HepG2 (cell line): ENCODE measurements at regions not wholly inside any gene's neighbourhood (a gene's known extent, or its start where the extent isn't known, plus 50 kb on each side); places are given as distances from the start of the nearest gene placed in this dataset.

Experiments used
- ATAC-seq: fragments of 200-7000 bp; cut with Tn5 transposase; 3 replicates; pipeline ENCODE4 v1.9.1; 2020; ENCODE audit warnings: mild to moderate bottlenecking, moderate library complexity
- BruUV-seq: library from RNA; stranded (reverse); fragments of 400-500 nt; replicated peaks from 2 replicates; lab custom pipeline; 2021; lab: Mats Ljungman, UMichigan
- CTCF ChIA-PET: fragments of 300-600 bp; formaldehyde crosslinking; extraction: SDS; loops from one replicate; lab custom pipeline; 2021; ENCODE audit warnings: low total read pairs, inconsistent platforms, low intra/inter-chr PET ratio; lab: Yijun Ruan, JAX
- POLR2A ChIA-PET: fragments of 350-600 bp; sonication (Branson Sonifier 250); formaldehyde crosslinking; loops from one replicate; lab custom pipeline; 2020; ENCODE audit warnings: antibody characterized with exemption, inconsistent platforms; lab: Yijun Ruan, JAX
- DNase-seq: peaks from one replicate; pipeline ENCODE4 v3.0.0-alpha.2; 2015; ENCODE audit warnings: low spot score
- FAIRE-seq: peaks from 3 replicates; lab custom pipeline; 2011; peaks lifted over from hg19 to GRCh38; lab: Jason Lieb, UNC
- H2AFZ ChIP-seq: one replicate; pipeline ENCODE4 v1.6.1; 2011; ENCODE audit warnings: low read length, inconsistent platforms
- H3K27ac ChIP-seq: fragments of 300-600 bp; 3 replicates; pipeline ENCODE4 v1.8.0; 2011; ENCODE audit warnings: mixed run types, mild to moderate bottlenecking, mixed read lengths, low read length, inconsistent platforms; ENCODE audit not compliant: insufficient read depth; ENCODE audit errors: extremely low read length
- H3K27me3 ChIP-seq, 2 experiments: fragments of 200-600 bp in 1 of 2; 2 replicates in 1 of 2; 3 replicates in 1 of 2; pipeline versions ENCODE4 v1.6.0 to v1.8.0; 2011; ENCODE audit warnings: low read length in 2 of 2, mild to moderate bottlenecking in 2 of 2, moderate library complexity in 2 of 2, inconsistent platforms in 1 of 2; ENCODE audit not compliant: insufficient read depth in 2 of 2, control insufficient read depth in 1 of 2
- H3K36me3 ChIP-seq, 2 experiments: fragments of 200-600 bp in 1 of 2; replicated peaks in 1 of 2; 2 replicates in 1 of 2; 3 replicates in 1 of 2; pipeline versions ENCODE4 v1.5.1 to v1.8.0; 2011; ENCODE audit warnings: low read length in 2 of 2, inconsistent platforms in 1 of 2; ENCODE audit not compliant: insufficient read depth in 2 of 2, control insufficient read depth in 1 of 2
- H3K4me1 ChIP-seq: 2 replicates; pipeline ENCODE4 v1.5.1; 2012; ENCODE audit warnings: low read length, inconsistent platforms; ENCODE audit not compliant: insufficient read depth
- H3K4me2 ChIP-seq: 2 replicates; pipeline ENCODE4 v1.6.0; 2011; ENCODE audit warnings: low read depth, low read length, inconsistent platforms
- H3K4me3 ChIP-seq, 3 experiments: fragments of 200-600 bp in 1 of 3; sonication (generic), shearing (Covaris generic) in 1 of 3; replicated peaks in 1 of 3; 2 replicates each; pipeline ENCODE4 v1.5.1; 2011 to 2016; ENCODE audit warnings: low read length in 3 of 3, inconsistent platforms in 2 of 3, low read depth in 2 of 3, mild to moderate bottlenecking in 2 of 3, control low read depth in 1 of 3, mixed read lengths in 1 of 3; ENCODE audit not compliant: insufficient read depth in 1 of 3
- H3K79me2 ChIP-seq: one replicate; pipeline ENCODE4 v1.6.1; 2011; ENCODE audit warnings: low read length, inconsistent platforms; ENCODE audit not compliant: insufficient read depth
- H3K9ac ChIP-seq: 2 replicates; pipeline ENCODE4 v1.6.0; 2011; ENCODE audit warnings: mild to moderate bottlenecking, low read depth, low read length, inconsistent platforms; ENCODE audit not compliant: insufficient read depth
- H3K9me3 ChIP-seq: 2 replicates; pipeline ENCODE4 v1.5.1; 2012; ENCODE audit warnings: mild to moderate bottlenecking, low read length
- H4K20me1 ChIP-seq: 2 replicates; pipeline ENCODE4 v1.6.0; 2011; ENCODE audit warnings: inconsistent platforms, mild to moderate bottlenecking, low read length, moderate library complexity; ENCODE audit not compliant: insufficient read depth
- CENPX ChIP-seq: sonication (generic); formaldehyde crosslinking; IDR thresholded peaks from 2 replicates; pipeline ENCODE4 v1.9.0; 2021; ENCODE audit warnings: mild to moderate bottlenecking, missing genetic modification reagents, moderate library complexity
- CREB3 ChIP-seq: sonication (generic); formaldehyde crosslinking; IDR thresholded peaks from 2 replicates; pipeline ENCODE4 v1.5.0; 2020; ENCODE audit warnings: missing genetic modification reagents
- DDIT3 ChIP-seq: sonication (generic); formaldehyde crosslinking; IDR thresholded peaks from 2 replicates; pipeline ENCODE4 v1.4.0; 2020; ENCODE audit warnings: mild to moderate bottlenecking, missing genetic modification reagents
- ERF ChIP-seq: IDR thresholded peaks from 2 replicates; pipeline ENCODE4 v1.6.1; 2018; ENCODE audit warnings: missing biosample characterization, missing genetic modification reagents
- KDM5B ChIP-seq: sonication (generic); formaldehyde crosslinking; IDR thresholded peaks from 2 replicates; pipeline ENCODE4 v1.4.0; 2020; ENCODE audit warnings: missing genetic modification reagents, mild to moderate bottlenecking, borderline replicate concordance
- MAZ ChIP-seq, 2 experiments: sonication (generic) in 1 of 2; formaldehyde crosslinking in 1 of 2; IDR thresholded peaks; 2 replicates each; pipeline versions ENCODE4 v1.5.0 to v1.6.1; 2012 to 2020; ENCODE audit warnings: low read depth in 2 of 2, mild to moderate bottlenecking in 2 of 2, borderline replicate concordance in 1 of 2, improper control_type of control experiment in 1 of 2, low read length in 1 of 2, missing genetic modification reagents in 1 of 2, moderate library complexity in 1 of 2
- PAWR ChIP-seq: sonication (generic); formaldehyde crosslinking; IDR thresholded peaks from 2 replicates; pipeline ENCODE4 v1.4.0; 2020; ENCODE audit warnings: missing genetic modification reagents, mild to moderate bottlenecking, borderline replicate concordance
- PHF5A ChIP-seq: IDR thresholded peaks from one replicate; pipeline ENCODE4 v1.6.1; 2018; ENCODE audit warnings: low read depth, missing genetic modification reagents; ENCODE audit not compliant: unreplicated experiment
- PPARG ChIP-seq: conservative IDR thresholded peaks from 2 replicates; pipeline ENCODE4 v1.6.1; 2016; ENCODE audit warnings: missing biosample characterization, missing genetic modification reagents
- ZFP90 ChIP-seq: sonication (generic); formaldehyde crosslinking; IDR thresholded peaks from 2 replicates; pipeline ENCODE4 v1.8.0; 2022; ENCODE audit warnings: missing genetic modification reagents, mild to moderate bottlenecking, inconsistent platforms, borderline replicate concordance
- ZNF547 ChIP-seq: sonication (generic); formaldehyde crosslinking; IDR thresholded peaks from 2 replicates; pipeline ENCODE4 v1.5.1; 2020; ENCODE audit warnings: mild to moderate bottlenecking, missing genetic modification reagents
- ZNF619 ChIP-seq: sonication (generic); formaldehyde crosslinking; IDR thresholded peaks from 2 replicates; pipeline ENCODE4 v1.4.0; 2020; ENCODE audit warnings: mild to moderate bottlenecking, missing genetic modification reagents
- WGBS: methylation state at CpG from one replicate; pipeline ENCODE4 v1.1.6; 2017; ENCODE audit warnings: low lambda C conversion rate; 5-methylcytosine and 5-hydroxymethylcytosine counted together
- in situ Hi-C: cut with HindIII; loops from 2 replicates; pipeline ENCODE4 v1.10.0; 2017; ENCODE audit warnings: low pct_unique_long_range_greater_than_20kb; ENCODE audit not compliant: extremely low pct_ligation_motif_present
- intact Hi-C: fragments of 100-400 bp; cut with micrococcal nuclease; formaldehyde crosslinking; loops from one replicate; pipeline ENCODE4 v1.10.0; 2022; ENCODE audit not compliant: unreplicated experiment

GRCh38 chr13:90205911-90206310 lies 1141.6 kb upstream of the MIR17HG start:
- no peak for DNase-seq
- no peak overlapping the region for H3K4me2 ChIP-seq
- TF ChIP-seq KDM5B (CRISPR knock-in tag) (no peak), CREB3 (CRISPR knock-in tag) (no peak), ERF (no peak), PAWR (CRISPR knock-in tag) (no peak), ZNF547 (CRISPR knock-in tag) (no peak), DDIT3 (CRISPR knock-in tag) (no peak), PHF5A (CRISPR knock-in tag) (no peak), CENPX (CRISPR knock-in tag) (no peak), MAZ (IDR thresholded peaks at IDR 0.05; ENCODE audit: borderline replicate concordance, low read depth, low read length) (no peak), MAZ (CRISPR knock-in tag; IDR thresholded peaks at IDR 0.05; ENCODE audit: low read depth) (no peak), ZNF619 (CRISPR knock-in tag) (no peak), PPARG (no peak), ZFP90 (CRISPR knock-in tag) (no peak)
- H3K4me1 ChIP-seq = no peaks in the 10 kb centered on the region
- ChIA-PET POLR2A (no interaction called here), CTCF (no interaction called here)
- H2AFZ ChIP-seq = no peak overlapping the region
- H3K79me2 ChIP-seq = no peaks in the 10 kb centered on the region
- in situ Hi-C loops (no loop called here), intact Hi-C loops (no loop called here)
- no peak for FAIRE-seq
- H4K20me1 ChIP-seq = no peaks in the 10 kb centered on the region
- no peak overlapping the region for H3K9ac ChIP-seq
- H3K36me3 ChIP-seq = no peaks in the 10 kb centered on the region
- H3K27ac ChIP-seq = no peak overlapping the region
- no peaks in the 10 kb centered on the region for H3K27me3 ChIP-seq
- ATAC-seq = no peak
- peaks cover 17% of the 10 kb centered on the region; the same call in 1 of the 2 replicates for H3K9me3 ChIP-seq
- no peak overlapping the region for H3K4me3 ChIP-seq
- 0% methylated on average over 7 of the region's 10 CpGs for WGBS
- BruUV-seq = no TSS peak
